IMR-90 (cell line): ENCODE measurements at regions not wholly inside any gene's neighbourhood (a gene's known extent, or its start where the extent isn't known, plus 50 kb on each side); places are given as distances from the start of the nearest gene placed in this dataset.

Experiments
- ATAC-seq: fragments of 200-7000 bp; cut with Tn5 transposase; 2 replicates; pipeline ENCODE4 v1.9.1; 2020; ENCODE audit warnings: low read depth, mild to moderate bottlenecking, moderate library complexity
- BruUV-seq: library from RNA; stranded (reverse); fragments of 400-500 nt; replicated peaks from 2 replicates; lab custom pipeline; 2021; lab: Mats Ljungman, UMichigan
- CTCF ChIA-PET: fragments of 300-600 bp; formaldehyde crosslinking; extraction: SDS; loops from one replicate; lab custom pipeline; 2021; ENCODE audit warnings: antibody characterized with exemption; lab: Yijun Ruan, JAX
- POLR2A ChIA-PET: fragments of 300-600 bp; sonication (Branson Sonifier 250); formaldehyde crosslinking; loops from one replicate; lab custom pipeline; 2022; ENCODE audit warnings: antibody characterized with exemption; ENCODE audit not compliant: unreplicated experiment; lab: Charles Lee
- DNase-seq: peaks from one replicate; pipeline ENCODE4 v3.0.0; 2013
- H2AFZ ChIP-seq: replicated peaks from 2 replicates; pipeline ENCODE3; 2013; ENCODE audit warnings: low read length, mild to moderate bottlenecking; ENCODE audit not compliant: poor library complexity
- H2AK5ac ChIP-seq: 2 replicates; pipeline ENCODE4 v1.6.1; 2013; ENCODE audit warnings: low read depth, low read length, inconsistent platforms
- H2AK9ac ChIP-seq: replicated peaks from 2 replicates; pipeline ENCODE3; 2013; ENCODE audit warnings: mild to moderate bottlenecking, low read depth, low read length, moderate library complexity; ENCODE audit not compliant: poor library complexity
- H2BK120ac ChIP-seq: 2 replicates; pipeline ENCODE4 v1.6.1; 2013; ENCODE audit warnings: low read depth, low read length, inconsistent platforms
- H2BK15ac ChIP-seq: 3 replicates; pipeline ENCODE4 v1.6.1; 2013; ENCODE audit warnings: low read depth, low read length, inconsistent platforms
- H2BK20ac ChIP-seq: 2 replicates; pipeline ENCODE4 v1.6.1; 2013; ENCODE audit warnings: low read depth, mild to moderate bottlenecking, inconsistent platforms, low read length, moderate library complexity
- H2BK5ac ChIP-seq: 2 replicates; pipeline ENCODE4 v1.6.1; 2013; ENCODE audit warnings: mild to moderate bottlenecking, low read depth, low read length, inconsistent platforms; ENCODE audit not compliant: poor library complexity, severe bottlenecking
- H3K14ac ChIP-seq: replicated peaks from 2 replicates; pipeline ENCODE4 v1.6.1; 2013; ENCODE audit warnings: low read depth, low read length, inconsistent platforms
- H3K18ac ChIP-seq: 2 replicates; pipeline ENCODE4 v1.6.1; 2013; ENCODE audit warnings: low read depth, low read length, control low read depth
- H3K23ac ChIP-seq: 2 replicates; pipeline ENCODE4 v1.6.1; 2013; ENCODE audit warnings: low read depth, low read length, inconsistent platforms
- H3K27ac ChIP-seq: 2 replicates; pipeline ENCODE4 v1.5.1; 2013; ENCODE audit warnings: mild to moderate bottlenecking, control low read depth, low read length; ENCODE audit not compliant: insufficient read depth
- H3K27me3 ChIP-seq: 2 replicates; pipeline ENCODE4 v1.6.1; 2013; ENCODE audit warnings: low read length; ENCODE audit not compliant: control insufficient read depth, insufficient read depth
- H3K36me3 ChIP-seq: 2 replicates; pipeline ENCODE4 v1.6.1; 2013; ENCODE audit warnings: low read length, mixed read lengths; ENCODE audit not compliant: control insufficient read depth, insufficient read depth
- H3K4ac ChIP-seq: 2 replicates; pipeline ENCODE4 v1.6.1; 2013; ENCODE audit warnings: low read depth, low read length, inconsistent platforms
- H3K4me1 ChIP-seq: 2 replicates; pipeline ENCODE4 v1.6.1; 2013; ENCODE audit warnings: low read length, mixed read lengths; ENCODE audit not compliant: control insufficient read depth, insufficient read depth
- H3K4me2 ChIP-seq: 2 replicates; pipeline ENCODE4 v1.6.1; 2013; ENCODE audit warnings: low read depth, mild to moderate bottlenecking, control low read depth, low read length, moderate library complexity
- H3K4me3 ChIP-seq: 2 replicates; pipeline ENCODE4 v1.5.1; 2013; ENCODE audit warnings: low read depth, mild to moderate bottlenecking, control low read depth, low read length, moderate library complexity; ENCODE audit not compliant: insufficient read depth
- H3K56ac ChIP-seq: 2 replicates; pipeline ENCODE4 v1.6.1; 2013; ENCODE audit warnings: low read length, inconsistent platforms; ENCODE audit not compliant: insufficient read depth; ENCODE audit errors: extremely low read depth
- H3K79me1 ChIP-seq, 2 experiments: 2 replicates each; pipeline ENCODE4 v1.6.1; 2013; ENCODE audit warnings: low read length in 2 of 2, inconsistent platforms in 1 of 2, low read depth in 1 of 2
- H3K9ac ChIP-seq: 2 replicates; pipeline ENCODE4 v1.6.1; 2013; ENCODE audit warnings: low read depth, low read length, control low read depth
- H3K9me1 ChIP-seq: 2 replicates; pipeline ENCODE4 v1.6.1; 2013; ENCODE audit warnings: low read length, inconsistent platforms; ENCODE audit not compliant: insufficient read depth
- H3K9me3 ChIP-seq: 2 replicates; pipeline ENCODE4 v1.6.1; 2013; ENCODE audit warnings: low read length; ENCODE audit not compliant: control insufficient read depth, insufficient read depth
- H4K20me1 ChIP-seq: 2 replicates; pipeline ENCODE4 v1.6.1; 2013; ENCODE audit warnings: low read length, inconsistent platforms; ENCODE audit not compliant: insufficient read depth
- H4K5ac ChIP-seq: 2 replicates; pipeline ENCODE4 v1.6.1; 2013; ENCODE audit warnings: mild to moderate bottlenecking, low read depth, low read length, control low read depth
- H4K8ac ChIP-seq, 2 experiments: 2 replicates each; pipeline ENCODE4 v1.6.1; 2013; ENCODE audit warnings: low read depth in 2 of 2, low read length in 2 of 2, control low read depth in 1 of 2, inconsistent platforms in 1 of 2
- H4K91ac ChIP-seq: 2 replicates; pipeline ENCODE4 v1.6.1; 2013; ENCODE audit warnings: low read depth, low read length, inconsistent platforms; ENCODE audit not compliant: insufficient read depth
- CEBPB ChIP-seq: IDR thresholded peaks from 2 replicates; pipeline ENCODE4 v1.6.1; 2012; ENCODE audit warnings: low read depth, low read length, improper control_type of control experiment
- MXI1 ChIP-seq: IDR thresholded peaks from 2 replicates; pipeline ENCODE4 v1.6.1; 2012; ENCODE audit warnings: low read depth, mild to moderate bottlenecking, low read length, moderate library complexity, borderline replicate concordance
- NFE2L2 ChIP-seq: fragments of 150-350 bp; IDR thresholded peaks from 2 replicates; pipeline ENCODE4 v1.6.1; 2016; ENCODE audit warnings: low read depth, mild to moderate bottlenecking, low read length
- WGBS, 2 experiments: methylation state at CpG; one replicate each; pipeline versions ENCODE4 v1.1.5 to v1.1.7; 2013; ENCODE audit warnings: missing lambda C conversion rate in 2 of 2; ENCODE audit not compliant: insufficient read length in 1 of 2; ENCODE audit errors: extremely low coverage in 2 of 2; 5-methylcytosine and 5-hydroxymethylcytosine counted together
- dilution Hi-C: fragments of 300-500 bp; cut with HindIII; formaldehyde crosslinking; loops from one replicate; pipeline ENCODE4 v1.14.3; 2018; ENCODE audit warnings: low sequenced_read_pairs; ENCODE audit not compliant: unreplicated experiment
- in situ Hi-C: fragments of 300-500 bp; cut with MboI; formaldehyde crosslinking; loops from 3 replicates; pipeline ENCODE4 v1.14.3; 2019; ENCODE audit warnings: low sequenced_read_pairs, inconsistent platforms, mixed read lengths
- intact Hi-C: fragments of 100-400 bp; cut with micrococcal nuclease; formaldehyde crosslinking; loops from 2 replicates; pipeline ENCODE4 v1.10.0; 2022
- TF ChIP-seq, protein P1 (sequence below): conservative IDR thresholded peaks from 2 replicates; pipeline ENCODE4 v1.5.1; 2012; ENCODE audit warnings: mild to moderate bottlenecking, low read depth, low read length, improper control_type of control experiment
- TF ChIP-seq, protein P2 (sequence below): fragments of 150-350 bp; IDR thresholded peaks from 2 replicates; pipeline ENCODE4 v1.6.1; 2016; ENCODE audit warnings: low read depth, mild to moderate bottlenecking, low read length, moderate library complexity, borderline replicate concordance

DNA sequence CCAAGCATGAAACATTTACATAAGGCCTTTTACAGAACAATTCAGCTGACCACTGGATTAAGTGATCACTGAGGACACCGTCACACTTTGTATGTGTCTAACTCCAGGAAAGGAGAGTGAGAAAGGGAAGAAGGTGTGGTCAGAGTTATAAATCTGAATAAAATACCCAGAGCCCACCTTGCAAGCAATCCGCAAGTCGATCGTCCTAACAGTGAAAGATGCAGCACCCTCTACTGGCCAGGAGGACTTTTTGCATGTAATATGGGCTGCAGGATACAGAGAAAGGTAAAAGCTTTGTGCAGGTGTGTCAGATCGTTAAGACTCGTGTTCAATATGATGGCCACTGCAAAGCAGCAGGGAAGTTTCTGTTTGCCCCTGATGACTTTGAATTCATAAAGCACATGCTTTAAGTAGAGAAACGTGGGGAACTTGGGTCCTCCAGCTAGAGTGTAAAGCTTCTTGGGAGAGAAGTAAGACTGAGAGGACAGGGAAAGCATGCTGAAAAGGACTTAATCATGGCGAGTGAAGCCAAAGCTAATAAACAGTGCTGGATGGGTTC is 68.5 kb upstream of the BMPER start:
- dilution Hi-C loops = no loop called here

More for the DNA sequence above, 68.5 kb upstream of the BMPER start:
- in situ Hi-C loops = no loop called here
- Histone ChIP-seq H3K4ac (no peak overlapping the region), H3K4me1 (no peaks in the 10 kb centered on the region), H3K9me3 (no peaks in the 10 kb centered on the region), H3K9me1 (no peaks in the 10 kb centered on the region), H3K4me3 (no peak overlapping the region), H3K27me3 (peaks cover 11% of the 10 kb centered on the region), H2BK5ac (no peak overlapping the region), H3K18ac (no peak overlapping the region), H3K56ac (no peak overlapping the region), H4K5ac (no peak overlapping the region), H3K9ac (no peak overlapping the region), H3K14ac (no peak overlapping the region), H4K91ac (no peak overlapping the region), H2AFZ (no peak overlapping the region), H4K8ac (no peak overlapping the region), H3K79me1 (no peaks in the 10 kb centered on the region), H3K4me2 (no peak overlapping the region), H2AK5ac (no peak overlapping the region), H2AK9ac (no peak overlapping the region), H3K23ac (no peak overlapping the region), H4K20me1 (no peaks in the 10 kb centered on the region), H3K36me3 (no peaks in the 10 kb centered on the region), H2BK15ac (no peak overlapping the region), H2BK120ac (no peak overlapping the region), H2BK20ac (no peak overlapping the region), H3K27ac (no peak overlapping the region)
- BruUV-seq = no TSS peak
- ATAC-seq (no peak), DNase-seq (peak; percentile 60)
- intact Hi-C loops = no loop called here
- TF ChIP-seq, protein P1, sequence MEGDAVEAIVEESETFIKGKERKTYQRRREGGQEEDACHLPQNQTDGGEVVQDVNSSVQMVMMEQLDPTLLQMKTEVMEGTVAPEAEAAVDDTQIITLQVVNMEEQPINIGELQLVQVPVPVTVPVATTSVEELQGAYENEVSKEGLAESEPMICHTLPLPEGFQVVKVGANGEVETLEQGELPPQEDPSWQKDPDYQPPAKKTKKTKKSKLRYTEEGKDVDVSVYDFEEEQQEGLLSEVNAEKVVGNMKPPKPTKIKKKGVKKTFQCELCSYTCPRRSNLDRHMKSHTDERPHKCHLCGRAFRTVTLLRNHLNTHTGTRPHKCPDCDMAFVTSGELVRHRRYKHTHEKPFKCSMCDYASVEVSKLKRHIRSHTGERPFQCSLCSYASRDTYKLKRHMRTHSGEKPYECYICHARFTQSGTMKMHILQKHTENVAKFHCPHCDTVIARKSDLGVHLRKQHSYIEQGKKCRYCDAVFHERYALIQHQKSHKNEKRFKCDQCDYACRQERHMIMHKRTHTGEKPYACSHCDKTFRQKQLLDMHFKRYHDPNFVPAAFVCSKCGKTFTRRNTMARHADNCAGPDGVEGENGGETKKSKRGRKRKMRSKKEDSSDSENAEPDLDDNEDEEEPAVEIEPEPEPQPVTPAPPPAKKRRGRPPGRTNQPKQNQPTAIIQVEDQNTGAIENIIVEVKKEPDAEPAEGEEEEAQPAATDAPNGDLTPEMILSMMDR = peak; percentile 14; the same call in 1 of the 2 replicates
- no peak for TF ChIP-seq NFE2L2
- TF ChIP-seq, protein P2, sequence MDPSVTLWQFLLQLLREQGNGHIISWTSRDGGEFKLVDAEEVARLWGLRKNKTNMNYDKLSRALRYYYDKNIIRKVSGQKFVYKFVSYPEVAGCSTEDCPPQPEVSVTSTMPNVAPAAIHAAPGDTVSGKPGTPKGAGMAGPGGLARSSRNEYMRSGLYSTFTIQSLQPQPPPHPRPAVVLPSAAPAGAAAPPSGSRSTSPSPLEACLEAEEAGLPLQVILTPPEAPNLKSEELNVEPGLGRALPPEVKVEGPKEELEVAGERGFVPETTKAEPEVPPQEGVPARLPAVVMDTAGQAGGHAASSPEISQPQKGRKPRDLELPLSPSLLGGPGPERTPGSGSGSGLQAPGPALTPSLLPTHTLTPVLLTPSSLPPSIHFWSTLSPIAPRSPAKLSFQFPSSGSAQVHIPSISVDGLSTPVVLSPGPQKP = no peak
- TF ChIP-seq CEBPB = no peak
- TF ChIP-seq MXI1 = no peak
- ChIA-PET CTCF (interaction anchor here (1.5 kb wide), 1 partner anchor 12 kb away, joined by 5 read pairs; no protein-coding TSS in a partner anchor), POLR2A (interaction anchor here (0.6 kb wide), 1 partner anchor 196 kb away, joined by 3 read pairs; no protein-coding TSS in a partner anchor)
- 79% methylated on average over 2 of the region's 8 CpGs; no CpG with 5 or more reads in 1 of the 2 experiments for WGBS, 2 experiments
